ENCODE measurements at regions not wholly inside any gene's neighbourhood (a gene's known extent, or its start where the extent isn't known, plus 50 kb on each side); places are given as distances from the start of the nearest gene placed in this dataset.

DNA sequence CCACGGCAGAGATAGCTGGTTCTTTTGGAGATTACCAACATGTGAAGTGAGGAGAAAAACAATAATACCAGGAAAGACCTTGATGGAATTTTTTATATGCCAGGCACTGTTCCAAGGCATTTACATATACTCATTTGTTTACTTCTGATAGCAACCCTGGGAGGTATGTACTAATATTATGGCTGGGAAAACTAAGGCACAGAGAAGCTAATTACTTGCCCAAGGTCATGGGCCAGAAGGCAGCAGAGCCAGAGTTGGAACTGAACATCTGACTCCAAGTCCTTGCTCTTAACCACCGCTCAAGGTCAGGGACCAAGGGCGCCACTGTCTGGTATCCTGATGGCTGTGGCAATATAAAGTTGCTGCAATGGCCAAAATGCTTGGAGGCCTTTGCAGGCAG is 97.0 kb upstream of the KCNG1 start:
- TF ChIP-seq POLR2A (IDR thresholded peaks at IDR 0.05; ENCODE audit: low read depth, low read length) = no peak
- no peak for TF ChIP-seq TAF1 (IDR thresholded peaks at IDR 0.05; ENCODE audit: low read depth, low read length)
